Right atrium auricular region (tissue), 2 donors: ENCODE measurements at regions not wholly inside any gene's neighbourhood (a gene's known extent, or its start where the extent isn't known, plus 50 kb on each side); places are given as distances from the start of the nearest gene placed in this dataset.

ENCODE experiments used
- DNase-seq: peaks from one replicate; pipeline ENCODE4 v3.0.0-alpha.2; 2019; ENCODE audit warnings: low spot score
- H3K27ac ChIP-seq, 2 donors: fragments of 200-600 bp; sonication (generic); 1 replicate in 1 of 2; 2 replicates in 1 of 2; pipeline ENCODE4 v1.5.1; 2016 to 2019
- H3K27me3 ChIP-seq, 2 donors: fragments of 200-600 bp; sonication (generic); one replicate each; pipeline versions ENCODE4 v1.5.1 to v1.6.0; 2017 to 2019
- H3K36me3 ChIP-seq: fragments of 200-600 bp; sonication (generic); one replicate; pipeline ENCODE4 v1.5.1; 2016
- H3K4me1 ChIP-seq, 2 donors: fragments of 200-600 bp; sonication (generic); one replicate each; pipeline versions ENCODE4 v1.5.1 to v1.6.0; 2017 to 2019
- H3K4me3 ChIP-seq, 2 donors: fragments of 200-600 bp; sonication (generic); 1 replicate in 1 of 2; 2 replicates in 1 of 2; pipeline ENCODE4 v1.5.1; 2017 to 2019; ENCODE audit warnings: mild to moderate bottlenecking in 1 of 2, moderate library complexity in 1 of 2
- H3K9me3 ChIP-seq, 2 donors: fragments of 200-600 bp; sonication (generic); one replicate each; pipeline ENCODE4 v1.5.1; 2019
- CTCF ChIP-seq, 2 donors: fragments of 200-600 bp; sonication (generic); IDR thresholded peaks; one replicate each; pipeline ENCODE4 v1.5.1; 2019; ENCODE audit warnings: antibody characterized with exemption in 2 of 2

DNA sequence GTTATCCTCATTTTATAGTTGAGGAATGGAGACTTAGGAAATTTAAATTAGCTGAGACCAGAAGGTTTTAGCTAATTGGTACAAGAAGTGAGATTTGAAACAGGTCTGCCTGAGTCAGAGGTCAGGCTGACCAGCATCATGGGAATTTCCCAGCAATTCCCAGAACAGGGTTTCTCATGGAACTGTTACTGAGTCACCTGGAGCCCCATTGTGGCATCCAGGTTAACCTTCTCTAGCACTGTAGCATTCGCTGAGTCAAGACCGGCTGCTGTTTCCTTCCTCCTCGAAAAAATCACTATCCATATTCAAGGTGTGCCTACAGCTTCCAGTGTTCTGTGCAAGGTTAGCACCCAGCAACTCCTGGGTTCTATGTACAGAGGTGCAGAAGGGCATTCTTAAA is 238.0 kb upstream of the MAN1A1 start:
- no peak overlapping the region for H3K27ac ChIP-seq
- no peak overlapping the region for H3K4me3 ChIP-seq
- DNase-seq = no peak
- H3K27me3 ChIP-seq = no peaks in the 10 kb centered on the region
- H3K4me1 ChIP-seq = no peaks in the 10 kb centered on the region
- no peak for TF ChIP-seq CTCF (IDR thresholded peaks at IDR 0.05)
- H3K36me3 ChIP-seq = no peaks in the 10 kb centered on the region
- no peaks in the 10 kb centered on the region for H3K9me3 ChIP-seq

DNA sequence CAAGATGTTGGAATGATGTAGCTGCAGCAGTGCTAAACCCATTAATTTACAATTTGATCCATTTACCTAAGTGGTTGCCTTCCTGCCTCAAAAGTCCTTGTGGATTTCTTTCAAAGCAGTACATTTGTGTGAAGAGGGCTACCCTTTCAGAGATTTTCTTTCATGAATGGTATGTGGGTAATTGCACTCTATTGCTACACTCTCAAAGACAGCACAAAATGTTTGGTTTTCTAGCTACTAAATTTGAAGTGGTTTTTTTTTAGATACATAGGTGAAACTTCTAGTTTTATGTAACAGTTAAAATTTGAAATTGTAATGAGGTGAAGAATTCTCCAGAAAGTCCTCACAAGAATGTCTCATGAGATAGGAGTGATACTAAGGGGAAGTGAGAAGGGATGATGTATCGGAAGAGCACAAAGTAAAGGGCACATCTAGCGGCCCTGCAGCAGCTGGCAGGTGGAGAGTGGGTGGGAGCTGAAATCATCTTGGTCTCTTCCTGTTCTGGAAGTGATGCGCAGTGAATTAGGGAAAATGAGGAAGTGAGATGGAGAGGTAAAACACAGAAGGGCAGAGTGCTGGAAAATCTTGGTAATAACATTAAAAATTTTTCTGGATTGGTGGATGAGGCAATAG is 236.8 kb upstream of the MAN1A1 start:
- no peaks in the 10 kb centered on the region for H3K36me3 ChIP-seq
- H3K4me1 ChIP-seq = no peaks in the 10 kb centered on the region
- H3K27me3 ChIP-seq = no peaks in the 10 kb centered on the region
- DNase-seq = no peak
- no peak for TF ChIP-seq CTCF (IDR thresholded peaks at IDR 0.05)
- H3K9me3 ChIP-seq = no peaks in the 10 kb centered on the region
- no peak overlapping the region for H3K4me3 ChIP-seq
- no peak overlapping the region for H3K27ac ChIP-seq

- Histone ChIP-seq H3K36me3 (no peaks in the 10 kb centered on the region), H3K27ac (no peak overlapping the region), H3K4me1 (no peaks in the 10 kb centered on the region), H3K4me3 (no peak overlapping the region), H3K9me3 (no peaks in the 10 kb centered on the region), H3K27me3 (no peaks in the 10 kb centered on the region)
- TF ChIP-seq CTCF (IDR thresholded peaks at IDR 0.05) = no peak
- no peak for DNase-seq
Measured at GRCh38 chr6:119584088-119584487, 234.5 kb upstream of the MAN1A1 start.

GRCh38 chr6:119581220-119581619 is 231.7 kb upstream of the MAN1A1 start:
- H3K9me3 ChIP-seq = peaks cover 11 to 23% of the 10 kb centered on the region in 2 donors
- TF ChIP-seq CTCF (IDR thresholded peaks at IDR 0.05) = no peak

DNA sequence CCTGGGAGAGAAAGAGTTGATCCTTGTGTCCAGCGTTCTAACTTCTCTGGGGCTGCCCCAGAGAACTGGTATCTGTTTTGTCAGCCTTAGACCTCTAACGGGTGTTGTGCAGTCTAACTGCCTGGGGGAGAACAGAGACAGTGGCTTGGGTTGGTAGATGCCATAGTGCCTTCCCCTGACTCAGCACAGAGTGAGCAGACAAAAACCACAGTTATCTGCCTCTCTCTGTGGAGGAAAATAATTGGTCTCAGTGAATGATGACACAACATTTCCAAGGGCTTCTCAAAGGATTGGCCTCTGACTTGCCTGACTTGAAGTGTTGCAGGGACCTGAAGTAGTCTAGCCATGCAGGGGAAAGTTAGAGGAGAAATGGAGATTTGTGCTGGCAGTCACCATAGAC is 226.2 kb upstream of the MAN1A1 start:
- no peak for TF ChIP-seq CTCF (IDR thresholded peaks at IDR 0.05)
- no peak overlapping the region for H3K4me3 ChIP-seq
- no peak for DNase-seq
- peaks cover 11 to 27% of the 10 kb centered on the region in 2 donors for H3K9me3 ChIP-seq
- H3K4me1 ChIP-seq = no peaks in the 10 kb centered on the region
- H3K27ac ChIP-seq = no peak overlapping the region
- no peaks in the 10 kb centered on the region for H3K36me3 ChIP-seq
- no peaks in the 10 kb centered on the region for H3K27me3 ChIP-seq

More at GRCh38 chr6:119581220-119581619, 231.7 kb upstream of the MAN1A1 start:
- no peak for DNase-seq
- H3K27me3 ChIP-seq = no peaks in the 10 kb centered on the region
- no peaks in the 10 kb centered on the region for H3K36me3 ChIP-seq
- no peak overlapping the region for H3K27ac ChIP-seq
- H3K4me1 ChIP-seq = no peaks in the 10 kb centered on the region
- H3K4me3 ChIP-seq = no peak overlapping the region

- DNase-seq = no peak
- no peaks in the 10 kb centered on the region for H3K27me3 ChIP-seq
- H3K4me3 ChIP-seq = no peak overlapping the region
- H3K27ac ChIP-seq = no peak overlapping the region
- no peaks in the 10 kb centered on the region for H3K4me1 ChIP-seq
- H3K9me3 ChIP-seq = no peaks in the 10 kb centered on the region
- no peak for TF ChIP-seq CTCF (IDR thresholded peaks at IDR 0.05)
- no peaks in the 10 kb centered on the region for H3K36me3 ChIP-seq
Measured at GRCh38 chr6:119568580-119568979, 219.0 kb upstream of the MAN1A1 start.
